Activated CD4-positive, alpha-beta T cell treated with anti-CD3 and anti-CD28 coated beads, Interleukin-2, Interleukin-4, amounts not matched to agents 100 ng/mL and 50 ng/mL, durations not matched to agents 16 hours and 8 hours (primary cell): ENCODE measurements at regions not wholly inside any gene's neighbourhood (a gene's known extent, or its start where the extent isn't known, plus 50 kb on each side); places are given as distances from the start of the nearest gene placed in this dataset.

Source experiments
- DNase-seq: peaks from one replicate; pipeline ENCODE4 v3.0.0-alpha.2; 2020; ENCODE audit warnings: low spot score

- DNase-seq, result no peak
Observed at GRCh38 chr15:62803856-62804400, 238.6 kb upstream of the TPM1 start.

DNA sequence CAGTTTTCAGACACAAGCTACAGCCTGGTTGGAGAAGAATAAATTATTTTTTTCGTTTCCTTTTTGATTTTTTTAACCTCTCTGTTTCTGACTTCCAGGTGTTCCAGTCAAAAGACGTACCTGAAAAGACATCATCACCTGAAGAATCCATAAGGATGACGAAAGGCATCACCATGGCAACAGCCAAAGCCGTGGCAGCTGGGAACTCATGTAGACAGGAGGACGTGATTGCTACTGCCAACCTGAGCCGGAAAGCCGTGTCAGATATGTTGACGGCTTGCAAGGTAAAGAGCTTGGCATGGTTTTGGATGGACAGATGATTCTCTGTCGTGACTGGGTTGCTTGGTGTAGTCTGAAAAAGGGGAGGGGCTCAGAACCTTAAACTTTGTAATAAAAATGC lies 237.0 kb upstream of the TPM1 start:
- no peak for DNase-seq

DNA sequence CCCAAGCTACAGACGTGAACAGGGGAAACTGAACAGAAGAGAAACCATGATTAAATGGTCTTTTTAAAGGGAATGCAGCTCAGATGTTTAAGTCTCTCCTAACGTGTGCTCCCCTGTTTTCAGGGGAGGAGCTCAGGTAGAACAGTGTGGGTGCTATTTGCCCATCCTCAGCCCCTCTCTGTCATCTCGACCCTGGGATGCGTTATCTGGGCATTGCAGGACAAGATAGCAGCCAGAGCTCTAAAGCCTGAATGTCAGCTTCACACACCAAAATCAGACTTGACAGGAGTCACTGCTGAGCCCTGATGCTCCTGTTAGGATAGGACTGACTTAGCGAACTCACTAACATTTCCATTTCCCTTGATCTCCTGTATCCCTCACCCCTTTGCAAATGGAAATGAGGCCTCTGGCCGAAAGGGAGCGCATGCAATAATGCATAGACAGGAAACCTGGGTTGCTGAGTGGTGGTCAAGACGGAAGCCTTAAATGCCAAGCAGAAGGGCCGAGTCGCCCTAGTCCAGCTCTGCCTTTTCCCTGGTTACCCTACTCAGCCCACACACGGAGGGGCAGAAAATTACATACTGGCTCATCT lies 234.9 kb upstream of the TPM1 start:
- DNase-seq, result no peak

DNA sequence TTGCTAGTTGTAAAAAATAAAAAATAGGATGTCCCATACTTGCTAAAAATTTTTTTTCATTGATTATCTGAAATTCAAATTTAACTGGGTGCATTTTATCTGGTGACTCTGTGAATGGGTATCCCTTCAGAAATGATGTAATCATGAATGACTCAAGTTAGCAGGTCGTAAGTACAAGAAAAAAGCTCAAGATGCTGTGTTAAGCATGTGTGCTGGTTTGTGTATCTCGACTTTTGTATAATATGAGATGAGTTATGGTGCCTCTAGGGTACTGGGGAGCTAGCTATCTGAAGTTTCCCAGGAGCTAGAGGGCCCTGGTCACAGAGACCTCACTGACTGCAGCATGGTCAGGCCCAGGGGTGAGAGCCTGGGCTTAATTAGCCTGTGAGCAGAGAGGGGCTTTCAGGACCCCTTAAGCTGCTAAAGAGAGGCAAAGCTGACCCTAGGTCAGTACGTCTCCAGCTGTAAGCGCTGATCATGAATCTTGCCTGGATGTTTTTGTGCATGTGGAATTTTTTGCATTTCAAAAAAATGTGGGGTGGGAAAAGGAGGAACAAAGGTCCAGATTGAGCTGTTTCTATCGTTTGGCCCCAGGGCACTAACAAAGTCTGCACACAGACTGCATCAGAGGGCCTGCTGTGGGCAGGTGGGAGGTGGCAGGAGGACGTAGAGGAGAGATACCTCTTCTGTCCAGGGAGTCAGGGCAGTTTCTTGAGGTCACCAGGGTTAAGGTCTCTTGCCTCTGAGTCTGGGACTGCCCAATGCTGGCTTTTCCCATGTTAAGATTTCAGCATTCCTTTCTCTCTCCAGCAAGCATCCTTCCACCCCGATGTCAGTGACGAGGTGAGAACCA lies 233.2 kb upstream of the TPM1 start:
- no peak for DNase-seq

GRCh38 chr15:62809968-62810260 lies 232.6 kb upstream of the TPM1 start:
- no peak for DNase-seq

- no peak for DNase-seq
Observed at GRCh38 chr15:62812515-62812835, 230.1 kb upstream of the TPM1 start.

- no peak for DNase-seq
Observed at GRCh38 chr15:62816342-62817069, 226.0 kb upstream of the TPM1 start.

GRCh38 chr15:62818691-62819090 lies 223.9 kb upstream of the TPM1 start:
- no peak for DNase-seq

- no peak for DNase-seq
Observed at GRCh38 chr15:62821384-62822131, 221.0 kb upstream of the TPM1 start.

DNA sequence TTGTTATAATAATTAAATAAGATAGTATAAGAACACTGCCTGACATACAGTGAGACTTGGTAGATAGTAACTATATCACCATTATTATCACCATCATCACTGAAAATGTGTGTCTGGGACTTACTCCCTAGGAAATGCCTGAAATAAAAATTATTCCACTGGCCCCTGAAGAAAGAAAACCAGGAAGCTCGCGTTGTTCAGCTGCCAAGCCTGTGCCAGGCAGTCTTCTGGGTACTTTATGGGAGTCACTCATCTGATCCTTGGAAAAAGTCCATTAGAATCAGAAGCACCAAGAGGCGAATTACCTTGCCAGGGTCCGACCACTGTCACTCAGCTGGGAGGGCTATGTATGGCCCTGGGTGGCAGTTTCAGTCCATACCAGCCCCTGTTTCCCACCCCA lies 220.3 kb upstream of the TPM1 start:
- no peak for DNase-seq

GRCh38 chr15:62823561-62823960 lies 219.0 kb upstream of the TPM1 start:
- no peak for DNase-seq

- no peak for DNase-seq
Observed at GRCh38 chr15:62824111-62825015, 218.2 kb upstream of the TPM1 start.

GRCh38 chr15:62825191-62825590 lies 217.4 kb upstream of the TPM1 start:
- DNase-seq, result no peak

DNA sequence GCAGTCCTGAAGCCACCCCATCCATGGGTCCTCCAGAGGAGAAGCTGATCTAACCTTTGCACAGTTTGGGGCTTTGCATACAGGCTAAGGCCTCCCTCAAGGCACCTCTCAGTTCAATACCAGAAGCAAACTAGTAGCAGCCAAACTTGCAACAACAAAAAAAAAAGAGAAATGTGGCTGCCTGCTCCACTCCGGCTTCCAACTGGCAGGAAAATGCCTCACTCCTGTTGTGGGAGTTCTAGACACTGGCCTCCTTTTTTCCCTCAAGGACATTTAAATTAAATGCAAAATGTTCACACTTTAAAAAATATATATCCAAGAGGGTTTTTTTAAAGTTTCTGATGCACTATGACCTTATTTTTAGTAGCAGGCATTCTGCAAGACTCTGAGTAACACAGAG lies 216.0 kb upstream of the TPM1 start:
- no peak for DNase-seq

GRCh38 chr15:62828364-62828763 lies 214.2 kb upstream of the TPM1 start:
- DNase-seq, result no peak

DNA sequence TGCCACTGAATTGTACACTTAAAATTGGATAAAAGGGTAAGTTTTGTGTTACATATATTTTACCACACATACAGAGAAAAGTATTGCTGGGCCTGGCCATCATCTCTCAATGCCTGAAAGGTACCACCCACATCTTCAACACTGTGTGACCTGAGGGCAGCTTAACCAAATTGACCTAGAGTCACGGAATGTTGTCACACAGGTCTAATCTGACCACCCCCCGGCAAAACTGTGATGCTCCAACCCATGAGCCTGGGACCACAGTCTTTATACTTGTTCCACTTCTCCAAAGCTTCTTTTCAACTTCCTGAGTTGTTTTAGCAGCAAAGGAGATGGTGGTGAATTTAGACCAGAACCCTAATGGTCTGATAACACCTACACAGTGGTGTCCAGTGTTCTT lies 210.3 kb upstream of the TPM1 start:
- DNase-seq, result no peak

GRCh38 chr15:62833646-62834045 lies 208.9 kb upstream of the TPM1 start:
- DNase-seq, result no peak

DNA sequence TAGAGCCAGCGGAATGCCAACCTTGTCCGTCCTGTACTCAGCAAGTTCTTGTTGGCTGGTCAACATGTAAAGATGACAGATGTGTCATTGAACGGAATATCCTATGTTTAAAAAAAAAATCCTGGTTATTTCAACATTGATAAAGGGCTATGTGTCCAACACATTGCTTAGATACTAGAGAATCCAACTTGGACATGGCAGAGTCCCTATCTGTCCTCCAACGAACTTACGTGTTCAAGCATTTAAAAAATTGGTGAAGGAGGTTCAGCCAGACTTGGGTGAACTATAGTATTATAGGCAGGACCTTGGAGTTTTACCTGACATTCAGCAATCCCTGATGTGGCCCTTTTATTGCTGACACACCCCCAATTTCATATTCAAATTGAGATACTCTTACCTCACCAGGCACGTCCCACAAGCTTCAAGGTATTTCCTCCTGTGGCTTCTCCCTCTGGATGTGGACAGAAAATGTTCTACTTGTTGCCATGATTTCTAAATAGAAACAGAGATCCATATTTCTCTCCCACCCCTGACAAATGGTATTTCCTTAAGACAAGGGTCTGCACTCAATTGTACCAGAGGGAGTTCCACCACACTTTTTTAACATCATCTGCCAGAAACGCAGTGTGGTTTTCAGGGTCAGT lies 207.7 kb upstream of the TPM1 start:
- no peak for DNase-seq

DNA sequence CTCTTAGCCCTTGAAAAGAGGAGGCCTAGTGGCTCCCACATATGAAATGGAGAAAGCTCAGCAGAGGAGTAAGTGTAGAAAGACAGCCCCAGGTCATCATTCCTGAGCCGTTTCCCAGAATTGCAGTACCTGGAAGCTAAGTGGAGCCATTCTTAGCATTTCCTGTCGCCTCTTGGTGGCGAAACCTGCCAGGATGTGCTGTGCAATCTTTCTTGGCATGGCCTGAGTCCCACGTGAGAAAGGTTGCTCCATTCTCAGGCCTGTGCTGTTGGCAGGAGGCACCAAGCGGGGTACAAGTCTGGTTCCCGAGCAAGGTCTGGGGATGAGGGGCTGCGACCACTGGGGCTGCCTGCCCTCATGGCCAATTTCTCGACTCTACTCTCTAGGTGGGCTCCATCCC lies 207.2 kb upstream of the TPM1 start:
- DNase-seq, result no peak

DNA sequence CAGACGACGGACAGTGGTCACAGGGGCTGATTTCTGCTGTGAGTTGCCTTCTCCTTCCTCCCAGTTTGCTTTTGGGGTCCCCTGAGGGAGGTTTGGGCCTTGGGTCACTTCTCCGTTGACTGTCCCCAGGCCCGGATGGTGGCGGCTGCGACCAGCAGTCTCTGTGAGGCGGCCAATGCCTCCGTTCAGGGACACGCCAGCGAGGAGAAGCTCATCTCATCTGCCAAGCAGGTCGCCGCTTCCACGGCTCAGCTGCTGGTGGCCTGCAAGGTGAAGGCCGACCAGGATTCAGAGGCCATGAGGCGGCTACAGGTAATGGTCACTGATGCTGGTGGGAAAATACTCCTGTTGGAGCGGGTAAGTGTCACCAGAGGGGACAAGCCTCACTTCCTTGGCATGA lies 206.8 kb upstream of the TPM1 start:
- DNase-seq, result no peak
